Activated naive CD4-positive, alpha-beta T cell treated with anti-CD3 and anti-CD28 coated beads, Interleukin-2, amount 50 U/mL, for 72 hours (primary cell): ENCODE measurements at regions not wholly inside any gene's neighbourhood (a gene's known extent, or its start where the extent isn't known, plus 50 kb on each side); places are given as distances from the start of the nearest gene placed in this dataset.

Experiments
- ATAC-seq, 2 donors: fragments of 150-1000 bp; cut with Tn5 transposase; 2 replicates each; pipeline ENCODE4 v1.10.0; 2021; ENCODE audit warnings: mild to moderate bottlenecking in 2 of 2, moderate library complexity in 2 of 2
- DNase-seq, 2 donors: peaks; one replicate each; pipeline ENCODE4 v3.0.0; 2021 to 2022; ENCODE audit warnings: low spot score in 2 of 2
- H3K27ac Mint-ChIP-seq, 2 donors: one replicate each; pipeline ENCODE4 v1.8.0; 2022; ENCODE audit warnings: mild to moderate bottlenecking in 2 of 2, mixed read lengths in 2 of 2
- H3K36me3 Mint-ChIP-seq, 2 donors: one replicate each; pipeline ENCODE4 v1.8.0; 2022; ENCODE audit warnings: mixed read lengths in 2 of 2
- H3K9me3 Mint-ChIP-seq, 2 donors: one replicate each; pipeline ENCODE4 v1.8.0; 2022; ENCODE audit warnings: mixed read lengths in 2 of 2

DNA sequence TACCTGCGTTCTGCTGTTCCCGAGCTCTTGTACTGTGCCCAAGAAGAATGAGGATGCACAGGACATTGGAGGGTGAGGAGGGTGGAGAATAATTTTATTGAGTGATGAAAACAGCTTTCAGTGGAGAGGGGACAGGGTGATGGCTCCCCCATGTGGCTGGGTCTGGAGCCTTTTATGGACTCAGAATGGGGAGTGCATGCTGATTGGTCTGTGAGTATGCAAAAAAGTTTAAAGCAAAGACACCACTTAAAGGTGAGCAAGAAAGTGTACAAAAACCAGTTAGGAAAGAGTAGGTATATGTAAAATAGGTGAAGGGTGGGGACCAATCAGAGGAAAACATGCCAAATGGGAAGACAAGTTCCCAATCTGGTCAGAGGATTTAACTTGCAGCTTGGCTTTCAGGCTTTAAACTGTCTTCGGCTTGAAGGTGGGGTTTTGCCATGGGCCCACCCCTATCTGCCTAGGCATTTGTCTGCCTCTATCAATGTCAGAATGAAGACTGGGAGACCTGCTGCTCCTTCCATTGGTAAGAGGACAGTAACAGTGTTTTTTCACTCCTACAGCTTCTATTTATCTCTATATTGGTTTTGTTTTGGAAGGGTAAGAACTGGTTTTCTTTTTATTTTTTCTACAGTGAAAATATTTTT lies 118.0 kb upstream of the RAI14 start:
- H3K36me3 Mint-ChIP-seq = no peaks in the 10 kb centered on the region
- ATAC-seq (peak in 1 of 2 donors; percentile 44), DNase-seq (peak in 1 of 2 donors; percentile 35)
- peaks cover 0 to 4% of the 10 kb centered on the region in 2 donors for H3K9me3 Mint-ChIP-seq
- no peak overlapping the region for H3K27ac Mint-ChIP-seq

DNA sequence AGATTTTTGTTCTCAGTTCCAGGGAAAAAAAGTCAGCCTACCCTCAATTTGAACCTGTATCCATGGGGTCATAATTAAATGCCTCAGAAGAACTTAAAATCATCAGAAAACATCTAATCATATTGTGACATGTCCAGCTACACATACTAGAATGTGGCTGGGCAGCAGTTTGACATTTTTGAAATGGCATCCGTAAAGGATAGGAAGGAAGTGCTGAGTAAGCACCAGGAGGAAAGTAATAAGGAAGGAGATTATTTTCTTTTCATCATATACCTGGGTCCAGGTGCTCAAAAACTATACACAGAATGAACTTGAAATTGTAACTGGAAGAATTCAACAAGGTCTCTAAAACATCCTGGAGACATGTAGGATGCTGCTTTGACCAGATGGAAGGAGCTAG lies 116.9 kb upstream of the RAI14 start:
- H3K36me3 Mint-ChIP-seq = peaks cover 5 to 6% of the 10 kb centered on the region in 2 donors
- peaks cover 5 to 9% of the 10 kb centered on the region in 2 donors for H3K9me3 Mint-ChIP-seq
- no peak for ATAC-seq
- no peak for DNase-seq
- H3K27ac Mint-ChIP-seq = no peak overlapping the region

DNA sequence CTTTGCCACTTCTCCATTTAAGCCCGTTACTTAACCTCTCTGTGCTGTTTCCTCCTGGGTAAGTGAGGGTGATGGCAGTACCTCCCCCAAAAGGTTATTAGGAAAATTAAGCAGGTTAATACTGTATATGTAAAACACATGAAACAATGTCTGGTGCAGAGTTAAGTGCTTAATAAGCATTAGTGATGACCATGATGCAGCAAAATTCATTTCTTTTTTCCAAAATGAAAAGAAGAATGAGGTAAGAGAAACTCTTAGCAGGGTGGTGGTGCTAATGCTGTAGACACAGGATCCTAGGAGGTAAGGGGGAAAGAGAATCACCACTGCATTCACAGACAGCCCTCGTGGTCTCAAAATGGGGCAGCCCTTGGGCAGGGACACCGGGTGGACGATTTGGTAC lies 115.1 kb upstream of the RAI14 start:
- ATAC-seq = no peak
- Mint-ChIP-seq H3K9me3 (peaks cover 8 to 16% of the 10 kb centered on the region in 2 donors), H3K27ac (no peak overlapping the region), H3K36me3 (peaks cover 8 to 9% of the 10 kb centered on the region in 2 donors)
- no peak for DNase-seq

DNA sequence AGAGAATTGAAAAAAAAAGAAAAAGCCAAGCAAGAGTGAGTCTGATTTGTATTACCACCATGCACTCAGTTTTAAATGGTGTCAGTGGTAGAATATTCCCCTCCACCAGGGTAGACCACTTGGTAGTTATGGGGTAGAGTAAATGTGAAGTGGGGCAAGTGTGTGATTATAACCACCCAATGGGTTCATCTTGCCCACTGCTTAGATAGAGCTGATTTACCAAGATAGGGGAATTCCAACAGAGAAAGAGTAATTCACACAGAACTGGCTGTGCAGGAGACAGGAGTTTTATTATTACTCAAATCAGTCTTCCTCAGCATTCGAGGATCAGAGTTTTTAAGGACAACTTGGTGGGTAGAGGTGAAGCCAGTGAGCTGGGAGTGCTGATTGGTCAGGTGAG lies 113.3 kb upstream of the RAI14 start:
- Mint-ChIP-seq H3K27ac (no peak overlapping the region), H3K9me3 (peaks cover 14 to 24% of the 10 kb centered on the region in 2 donors), H3K36me3 (peaks cover 13 to 16% of the 10 kb centered on the region in 2 donors)
- ATAC-seq = peak in 1 of 2 donors; percentile 43
- DNase-seq = no peak

DNA sequence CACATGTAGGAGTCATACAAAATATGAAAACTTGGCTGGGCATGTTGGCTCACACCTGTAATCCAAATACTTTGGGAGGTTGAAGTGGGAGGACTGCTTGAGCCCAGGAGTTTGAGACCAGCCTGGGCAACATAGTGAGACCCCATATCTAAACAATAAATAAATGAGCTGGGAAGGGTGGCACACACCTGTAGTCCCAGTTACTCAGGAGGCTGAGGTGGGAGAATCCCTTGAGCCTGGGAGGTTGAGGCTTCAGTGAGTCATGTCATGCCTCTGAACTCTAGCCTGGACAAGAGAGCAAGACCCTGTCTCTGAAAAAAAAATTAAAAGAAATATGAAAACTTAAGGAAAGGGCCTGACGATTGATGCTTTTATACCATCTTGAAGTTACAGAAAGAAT lies 112.4 kb upstream of the RAI14 start:
- Mint-ChIP-seq H3K9me3 (peaks cover 14 to 24% of the 10 kb centered on the region in 2 donors), H3K27ac (no peak overlapping the region), H3K36me3 (peaks cover 16 to 18% of the 10 kb centered on the region in 2 donors)
- DNase-seq = no peak
- no peak for ATAC-seq

DNA sequence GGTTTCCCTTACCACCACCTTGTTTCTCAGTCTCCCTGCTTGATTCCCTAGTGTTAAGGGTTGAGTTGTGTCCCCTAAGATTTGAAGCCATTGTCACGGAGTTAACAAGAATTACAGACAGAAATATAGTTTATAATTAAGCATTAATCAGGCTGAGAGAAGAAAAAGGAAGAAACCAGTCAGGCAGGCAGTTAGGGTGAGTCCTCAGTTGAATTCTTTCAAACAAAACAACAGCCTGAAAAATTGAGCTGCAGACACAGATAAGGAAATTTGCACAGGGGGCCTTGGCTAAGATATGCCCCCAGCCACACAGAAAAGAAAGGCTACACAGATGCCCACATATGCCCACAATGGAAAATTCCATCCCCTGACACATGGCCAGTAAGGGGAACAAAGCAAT lies 111.7 kb upstream of the RAI14 start:
- no peak for DNase-seq
- no peak for ATAC-seq
- Mint-ChIP-seq H3K9me3 (peaks cover 14 to 24% of the 10 kb centered on the region in 2 donors), H3K27ac (no peak overlapping the region), H3K36me3 (peaks cover 16 to 18% of the 10 kb centered on the region in 2 donors)

DNA sequence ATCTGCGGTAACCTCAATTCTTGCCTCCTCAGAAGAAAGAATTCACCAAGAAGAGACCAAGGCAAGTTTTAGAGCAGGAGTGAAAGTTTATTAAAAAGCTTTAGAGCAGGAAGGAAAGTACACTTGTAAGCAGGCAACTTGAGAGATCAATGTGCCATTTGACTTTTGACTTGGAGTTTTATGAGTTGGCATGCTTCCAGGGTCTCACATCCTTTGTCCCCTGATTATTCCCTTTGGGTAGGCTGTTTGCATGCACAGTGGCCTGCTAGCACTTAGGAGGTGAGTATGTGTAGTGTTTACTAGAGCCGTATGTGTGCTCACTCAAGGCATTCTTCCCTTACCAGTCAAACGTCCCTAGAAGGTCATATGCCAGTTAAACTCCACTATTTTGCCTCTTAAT lies 111.0 kb upstream of the RAI14 start:
- DNase-seq (no peak), ATAC-seq (no peak)
- Mint-ChIP-seq H3K27ac (no peak overlapping the region), H3K9me3 (peaks cover 14 to 24% of the 10 kb centered on the region in 2 donors), H3K36me3 (peaks cover 16 to 18% of the 10 kb centered on the region in 2 donors)

DNA sequence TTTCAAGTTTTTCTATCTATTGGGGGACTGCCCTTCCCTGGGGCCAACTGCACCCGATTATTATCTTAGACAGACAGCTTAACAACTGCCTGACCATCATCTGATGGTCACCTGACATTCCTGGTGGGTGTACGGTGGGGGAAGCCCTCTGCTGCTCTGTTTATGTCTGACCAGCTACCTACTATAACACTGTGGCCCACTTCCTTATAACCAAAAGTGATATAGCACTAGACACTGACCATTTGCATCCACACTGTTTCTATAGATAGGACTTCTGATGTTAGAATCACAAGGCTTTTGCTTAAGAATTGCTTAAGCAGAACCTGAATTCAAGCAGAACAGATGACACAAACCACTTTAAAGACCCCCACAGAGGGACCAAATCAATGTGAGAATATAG lies 110.5 kb upstream of the RAI14 start:
- no peak for ATAC-seq
- no peak for DNase-seq
- Mint-ChIP-seq H3K27ac (no peak overlapping the region), H3K36me3 (peaks cover 16 to 18% of the 10 kb centered on the region in 2 donors), H3K9me3 (peaks cover 14 to 24% of the 10 kb centered on the region in 2 donors)

DNA sequence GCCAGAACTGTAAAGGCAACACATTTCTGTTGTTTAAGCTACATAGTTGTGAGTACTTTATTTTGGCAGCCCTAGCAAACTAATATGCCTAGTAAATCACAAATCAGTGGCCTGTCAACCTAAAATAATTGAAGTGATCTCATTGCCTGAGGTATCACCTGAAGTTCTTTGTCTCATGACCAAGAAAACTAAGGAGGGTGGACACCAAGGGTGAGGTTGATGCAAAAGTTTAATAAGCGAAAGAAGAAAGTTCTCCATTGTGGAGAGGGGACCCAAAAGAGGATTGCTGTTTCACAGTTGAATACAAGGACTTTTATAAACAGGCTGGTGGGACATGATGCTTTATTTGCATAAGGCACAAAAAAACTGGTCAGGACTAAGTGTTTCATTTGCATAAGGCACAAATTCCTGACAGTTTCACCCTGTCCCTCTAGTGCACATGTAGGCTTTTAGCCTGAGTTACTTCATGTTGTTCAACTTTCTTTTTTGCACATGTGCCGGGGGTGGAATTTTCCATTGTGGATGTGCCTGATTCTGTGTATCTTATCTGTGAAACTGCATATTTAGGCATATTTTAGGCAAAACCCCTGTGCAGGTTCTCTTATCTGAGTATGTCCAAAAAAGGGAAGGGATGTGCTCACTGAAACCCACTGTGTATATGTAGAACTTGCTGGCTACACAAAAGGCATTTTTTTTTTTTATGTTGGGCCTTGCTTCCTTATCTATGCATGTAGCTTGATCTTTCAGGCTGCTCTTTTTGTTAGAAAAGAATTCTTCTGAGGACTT lies 108.6 kb upstream of the RAI14 start:
- peaks cover 16 to 18% of the 10 kb centered on the region in 2 donors for H3K36me3 Mint-ChIP-seq
- no peak for DNase-seq
- ATAC-seq = no peak
- peaks cover 14 to 24% of the 10 kb centered on the region in 2 donors for H3K9me3 Mint-ChIP-seq
- no peak overlapping the region for H3K27ac Mint-ChIP-seq

DNA sequence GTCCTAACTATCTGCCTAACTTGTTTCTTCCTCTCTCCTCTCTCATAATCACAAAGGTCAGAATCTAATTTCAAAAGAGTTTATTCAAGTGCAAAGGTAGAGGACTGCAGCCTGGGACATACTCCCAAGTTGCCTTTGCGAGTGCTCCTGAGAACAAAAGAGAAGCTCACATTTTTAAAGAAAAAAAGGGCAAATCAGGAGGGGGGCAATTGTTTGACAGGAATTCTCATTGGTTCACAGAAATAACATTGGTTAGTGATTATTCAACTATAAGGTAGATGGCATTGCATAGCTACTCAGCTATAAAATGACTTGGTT lies 108.1 kb upstream of the RAI14 start:
- peaks cover 16 to 18% of the 10 kb centered on the region in 2 donors for H3K36me3 Mint-ChIP-seq
- H3K9me3 Mint-ChIP-seq = peaks cover 14 to 20% of the 10 kb centered on the region in 2 donors
- DNase-seq = no peak
- no peak overlapping the region for H3K27ac Mint-ChIP-seq
- no peak for ATAC-seq

DNA sequence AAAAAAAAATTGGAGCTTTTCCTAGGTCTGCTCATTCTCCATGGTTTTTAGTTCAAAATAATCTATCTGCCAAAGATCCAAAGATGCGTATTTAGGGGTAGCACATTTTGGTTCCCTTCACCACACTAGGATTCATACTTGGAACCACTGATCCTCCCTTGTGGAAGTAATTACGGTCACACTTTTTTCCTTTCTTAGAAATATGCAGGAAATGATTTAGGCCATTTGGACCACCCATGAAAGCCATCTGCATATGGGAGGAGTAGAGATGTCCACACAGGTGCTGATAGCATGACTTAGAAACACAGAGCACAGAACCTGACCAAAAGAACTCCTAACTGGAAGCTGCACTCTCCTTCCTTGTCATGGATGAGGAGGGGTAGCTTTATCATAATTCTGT lies 105.9 kb upstream of the RAI14 start:
- no peak for ATAC-seq
- H3K9me3 Mint-ChIP-seq = peaks cover 6 to 12% of the 10 kb centered on the region in 2 donors
- H3K36me3 Mint-ChIP-seq = peaks cover 7 to 10% of the 10 kb centered on the region in 2 donors
- DNase-seq = no peak
- no peak overlapping the region for H3K27ac Mint-ChIP-seq

DNA sequence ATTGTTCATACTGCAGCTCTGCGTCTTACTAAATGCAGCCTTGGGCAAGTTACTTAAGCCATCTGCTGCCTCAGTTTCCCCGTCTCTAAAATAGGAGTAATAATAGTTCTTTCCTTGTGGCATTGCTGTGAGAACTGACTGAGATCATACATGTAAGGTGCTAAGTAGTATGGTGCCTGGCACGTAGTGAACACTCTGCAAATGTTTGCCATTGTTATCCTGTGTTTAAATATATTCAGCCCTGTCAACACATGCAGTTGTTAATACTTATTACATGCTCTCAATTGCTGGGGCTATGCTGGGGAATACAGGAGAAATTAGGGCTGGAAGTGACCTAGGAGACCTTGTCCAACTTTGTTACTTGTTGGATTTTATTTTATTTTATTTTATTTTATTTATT lies 105.2 kb upstream of the RAI14 start:
- ATAC-seq (no peak), DNase-seq (no peak)
- Mint-ChIP-seq H3K9me3 (peaks cover 6 to 9% of the 10 kb centered on the region in 2 donors), H3K27ac (no peak overlapping the region), H3K36me3 (peaks cover 7 to 10% of the 10 kb centered on the region in 2 donors)

DNA sequence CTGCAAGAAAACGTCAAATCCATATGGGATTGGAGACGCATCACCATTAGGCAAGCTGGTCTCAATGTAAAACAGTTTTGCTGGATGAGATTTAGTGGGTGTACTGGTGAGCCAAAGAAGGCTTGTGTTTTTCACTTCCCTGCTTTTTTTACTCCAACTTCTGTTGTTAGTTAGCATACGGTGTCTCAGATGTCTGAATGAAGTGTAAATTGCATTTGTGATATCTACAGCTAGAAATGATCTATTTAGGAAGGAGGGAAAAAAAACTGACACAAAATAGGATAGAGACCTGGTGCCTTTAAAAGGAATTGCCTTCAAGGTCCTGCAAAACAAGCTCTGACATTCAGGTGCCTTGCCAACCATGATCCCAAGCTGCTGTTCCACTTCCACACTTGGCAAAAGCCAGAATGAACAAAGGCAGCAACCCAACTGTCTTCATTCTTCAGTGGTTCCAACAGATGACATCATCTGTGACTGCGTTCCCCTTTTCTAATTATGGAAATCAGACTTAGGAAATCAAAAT lies 104.2 kb upstream of the RAI14 start:
- peaks cover 4 to 9% of the 10 kb centered on the region in 2 donors for H3K36me3 Mint-ChIP-seq
- no peak for ATAC-seq
- H3K9me3 Mint-ChIP-seq = peaks cover 2 to 4% of the 10 kb centered on the region in 2 donors
- DNase-seq = no peak
- H3K27ac Mint-ChIP-seq = no peak overlapping the region

DNA sequence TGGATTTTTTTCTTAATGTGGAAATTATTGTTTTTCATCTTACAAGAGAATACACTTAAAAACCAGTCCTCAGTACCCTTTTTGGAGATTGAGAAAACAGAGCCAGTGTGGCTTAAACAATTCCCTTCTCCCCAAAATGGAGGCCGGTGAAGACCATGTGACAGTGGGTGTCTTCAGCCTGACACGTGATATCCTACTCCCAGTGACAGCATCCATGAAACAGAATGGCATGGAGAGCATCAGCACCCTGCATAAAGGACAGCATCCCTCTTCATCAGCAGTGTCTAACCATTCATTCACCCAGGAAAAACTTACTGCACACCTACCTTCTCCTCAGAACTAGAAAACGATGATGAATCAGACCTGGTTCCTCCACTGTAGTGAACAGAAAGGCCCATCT lies 103.4 kb upstream of the RAI14 start:
- DNase-seq = no peak
- Mint-ChIP-seq H3K9me3 (no peaks in the 10 kb centered on the region), H3K36me3 (peaks cover 0 to 6% of the 10 kb centered on the region in 2 donors), H3K27ac (no peak overlapping the region)
- ATAC-seq = no peak

DNA sequence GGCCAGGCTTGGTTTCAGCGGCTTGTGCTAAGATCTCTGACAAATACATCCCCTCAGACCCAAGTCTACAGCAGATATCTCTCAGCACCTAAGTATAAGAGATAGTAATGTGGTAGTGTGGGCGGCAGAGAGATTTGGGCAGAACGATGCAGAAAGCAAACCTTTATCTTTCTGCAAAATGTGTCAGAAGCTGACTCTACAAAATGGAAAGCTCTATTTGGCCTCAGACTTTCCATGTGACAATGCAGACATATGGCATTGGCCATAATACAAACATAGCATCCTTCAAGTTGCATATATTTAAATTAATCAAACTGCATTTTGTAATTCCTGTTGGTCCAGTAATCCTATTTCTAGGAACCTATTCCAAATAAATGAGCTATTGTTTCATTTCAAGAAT lies 102.5 kb upstream of the RAI14 start:
- Mint-ChIP-seq H3K36me3 (no peaks in the 10 kb centered on the region), H3K27ac (no peak overlapping the region), H3K9me3 (no peaks in the 10 kb centered on the region)
- no peak for DNase-seq
- ATAC-seq = no peak

DNA sequence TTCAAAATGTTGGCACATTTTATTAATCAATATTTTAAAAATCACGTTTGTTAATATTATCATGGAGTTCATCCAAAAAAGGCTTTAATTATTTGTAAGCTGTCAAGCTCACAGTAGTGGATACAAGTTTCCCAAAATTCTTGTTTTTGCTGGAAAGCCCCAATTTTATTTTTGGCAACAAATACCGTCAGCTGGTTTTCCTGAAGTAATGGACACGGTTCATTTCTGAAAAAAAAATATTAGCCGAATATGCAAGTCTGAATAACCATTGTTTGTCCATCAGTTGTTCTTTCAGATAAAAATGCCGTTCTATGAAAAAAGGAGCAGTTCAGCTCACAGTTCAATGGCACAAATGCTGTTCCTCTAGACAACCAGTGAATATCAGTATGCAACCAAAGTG lies 101.5 kb upstream of the RAI14 start:
- H3K9me3 Mint-ChIP-seq = no peaks in the 10 kb centered on the region
- no peaks in the 10 kb centered on the region for H3K36me3 Mint-ChIP-seq
- ATAC-seq = no peak
- H3K27ac Mint-ChIP-seq = no peak overlapping the region
- DNase-seq = no peak

DNA sequence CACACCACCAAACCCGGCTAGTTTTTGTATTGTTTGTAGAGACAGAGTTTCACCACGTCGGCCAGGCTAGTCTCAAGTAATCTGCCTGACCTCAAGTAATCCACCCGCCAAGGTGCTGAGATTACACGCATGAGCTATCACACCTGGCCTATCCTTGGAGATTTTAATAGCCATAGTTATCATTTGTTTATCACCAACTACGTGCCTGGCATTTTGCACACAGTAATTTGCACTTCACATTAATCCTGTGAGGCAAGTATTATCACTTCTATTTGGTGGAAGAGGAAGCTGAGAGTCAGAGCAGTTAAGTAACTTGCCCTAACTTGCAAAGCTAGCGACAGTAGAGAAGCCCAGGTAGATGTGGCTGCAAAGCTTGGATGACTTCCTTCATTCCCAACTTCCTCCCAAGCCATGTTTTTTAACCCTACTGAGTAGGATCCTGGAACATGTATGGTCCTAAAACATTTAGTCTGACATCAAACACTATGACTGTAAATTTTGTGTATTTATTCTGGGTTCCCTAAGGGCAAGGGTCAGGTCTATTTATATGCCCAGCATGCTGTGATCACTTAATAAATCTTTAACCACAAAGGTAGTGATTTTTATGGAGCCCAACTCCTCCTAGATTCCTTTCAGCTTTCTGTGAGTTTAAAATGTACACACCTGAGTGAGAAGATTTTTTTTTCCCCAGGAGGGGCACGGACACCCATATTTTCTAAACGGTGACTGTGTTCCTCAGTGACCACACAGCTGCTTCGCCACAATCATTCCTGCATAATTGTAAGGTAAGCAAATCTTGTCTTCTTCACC lies 100.2 kb upstream of the RAI14 start:
- DNase-seq = no peak
- Mint-ChIP-seq H3K9me3 (no peaks in the 10 kb centered on the region), H3K36me3 (no peaks in the 10 kb centered on the region), H3K27ac (no peak overlapping the region)
- ATAC-seq = no peak
